ENCODE measurements at regions not wholly inside any gene's neighbourhood (a gene's known extent, or its start where the extent isn't known, plus 50 kb on each side); places are given as distances from the start of the nearest gene placed in this dataset.

DNA sequence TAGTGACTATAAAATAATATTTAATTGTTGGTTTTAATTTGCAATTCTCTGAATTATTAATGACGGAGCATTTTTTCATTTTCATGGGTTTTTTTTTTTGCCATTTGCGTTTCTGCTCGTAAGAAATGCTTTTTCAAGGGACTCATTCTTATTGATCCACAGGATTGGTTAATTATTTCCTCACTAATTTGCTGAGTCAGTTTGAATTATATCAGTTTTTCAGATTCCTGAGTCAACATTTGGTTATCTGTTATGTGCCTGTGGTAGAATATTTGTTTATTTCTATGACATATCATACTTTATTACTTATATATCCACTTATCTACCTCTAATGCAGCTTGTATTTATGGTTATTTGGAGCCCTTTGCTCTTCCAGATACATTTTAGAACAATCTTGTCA, 257.0 kb upstream of the BTBD3 start:
- H3K27ac ChIP-seq, result no peak overlapping the region
- H3K9me3 ChIP-seq, result peaks cover 0 to 8% (median 0%) of the 10 kb centered on the region in 11 donors
- no peak for ATAC-seq
- H3K36me3 ChIP-seq, result no peaks in the 10 kb centered on the region
- TF ChIP-seq, protein P1, sequence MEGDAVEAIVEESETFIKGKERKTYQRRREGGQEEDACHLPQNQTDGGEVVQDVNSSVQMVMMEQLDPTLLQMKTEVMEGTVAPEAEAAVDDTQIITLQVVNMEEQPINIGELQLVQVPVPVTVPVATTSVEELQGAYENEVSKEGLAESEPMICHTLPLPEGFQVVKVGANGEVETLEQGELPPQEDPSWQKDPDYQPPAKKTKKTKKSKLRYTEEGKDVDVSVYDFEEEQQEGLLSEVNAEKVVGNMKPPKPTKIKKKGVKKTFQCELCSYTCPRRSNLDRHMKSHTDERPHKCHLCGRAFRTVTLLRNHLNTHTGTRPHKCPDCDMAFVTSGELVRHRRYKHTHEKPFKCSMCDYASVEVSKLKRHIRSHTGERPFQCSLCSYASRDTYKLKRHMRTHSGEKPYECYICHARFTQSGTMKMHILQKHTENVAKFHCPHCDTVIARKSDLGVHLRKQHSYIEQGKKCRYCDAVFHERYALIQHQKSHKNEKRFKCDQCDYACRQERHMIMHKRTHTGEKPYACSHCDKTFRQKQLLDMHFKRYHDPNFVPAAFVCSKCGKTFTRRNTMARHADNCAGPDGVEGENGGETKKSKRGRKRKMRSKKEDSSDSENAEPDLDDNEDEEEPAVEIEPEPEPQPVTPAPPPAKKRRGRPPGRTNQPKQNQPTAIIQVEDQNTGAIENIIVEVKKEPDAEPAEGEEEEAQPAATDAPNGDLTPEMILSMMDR (IDR thresholded peaks at IDR 0.05), result no peak
- no peak for DNase-seq
- intact Hi-C loops (cut with DNase I), result no loop called here
- H3K4me3 ChIP-seq, result no peak overlapping the region
- 94% methylated on average over 3 of the region's 3 CpGs for WGBS, 2 donors
- H3K4me1 ChIP-seq, result no peaks in the 10 kb centered on the region
- no peaks in the 10 kb centered on the region for H3K27me3 ChIP-seq

DNA sequence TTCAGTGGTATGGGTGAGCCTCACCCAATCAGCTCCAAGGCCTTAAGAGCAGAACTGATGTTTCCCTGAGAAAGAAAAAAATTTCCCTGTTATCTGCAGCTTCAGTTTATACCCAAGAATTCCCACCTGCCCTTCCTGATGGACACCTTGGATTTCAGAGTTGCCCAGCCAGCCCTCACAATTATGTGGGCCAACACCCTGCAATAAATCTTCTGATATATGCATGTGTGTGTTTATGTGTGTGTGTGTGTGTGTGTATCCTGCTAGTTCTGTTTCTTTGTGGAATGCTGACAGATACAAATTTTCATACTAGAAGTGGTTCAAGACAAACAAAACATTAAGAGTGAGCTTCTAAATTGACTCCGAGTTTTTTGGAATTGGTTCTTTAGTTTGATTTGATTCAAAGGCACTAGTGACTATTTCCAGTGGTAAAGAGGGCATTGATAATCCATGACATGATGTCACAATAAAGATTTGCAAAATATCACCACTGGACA, 246.6 kb upstream of the BTBD3 start:
- 77 to 90% methylated on average over 1 of the region's 1 CpG for WGBS, 2 donors

DNA sequence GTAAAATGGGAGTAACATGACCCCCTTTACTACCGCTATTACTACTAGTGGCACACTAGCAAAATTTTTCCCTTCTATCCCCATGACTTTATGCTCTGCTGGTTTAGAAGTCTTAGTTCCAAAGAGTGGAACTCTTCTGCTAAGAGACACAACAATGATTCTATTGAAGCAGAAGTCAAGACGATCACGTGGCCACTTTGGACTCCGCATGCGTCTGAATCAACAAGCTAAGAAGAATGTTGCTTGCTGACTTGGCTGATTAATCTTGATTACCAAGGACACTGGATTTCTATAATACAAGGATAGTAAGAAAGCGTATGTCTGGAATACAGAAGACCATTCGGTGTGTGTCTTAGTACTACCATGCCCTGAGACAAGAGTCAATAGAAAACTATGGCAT, 244.7 kb upstream of the BTBD3 start:
- H3K4me3 ChIP-seq, result no peak overlapping the region
- H3K4me1 ChIP-seq, result peaks cover 0 to 19% (median 4%) of the 10 kb centered on the region in 9 donors
- DNase-seq (no peak), ATAC-seq (no peak)
- H3K27ac ChIP-seq, result no peak overlapping the region
- intact Hi-C loops (cut with DNase I), result loop anchor here in 6 of 10 donors (10.0 kb wide), 4 partner anchors 222 to 1432 kb away; no protein-coding TSS in a partner anchor
- no peaks in the 10 kb centered on the region for H3K9me3 ChIP-seq
- H3K36me3 ChIP-seq, result no peaks in the 10 kb centered on the region
- H3K27me3 ChIP-seq, result peaks cover 0 to 7% (median 0%) of the 10 kb centered on the region in 7 donors
- WGBS, 2 donors, result 91 to 94% methylated on average over 7 of the region's 7 CpGs
- TF ChIP-seq, protein P1 (IDR thresholded peaks at IDR 0.05), result no peak

More for the DNA sequence above, 246.6 kb upstream of the BTBD3 start:
- TF ChIP-seq, protein P1 (IDR thresholded peaks at IDR 0.05), result no peak
- H3K4me3 ChIP-seq, result no peak overlapping the region
- no peaks in the 10 kb centered on the region for H3K9me3 ChIP-seq
- no peak for ATAC-seq
- H3K27me3 ChIP-seq, result peaks cover 0 to 7% (median 0%) of the 10 kb centered on the region in 7 donors
- intact Hi-C loops (cut with DNase I), result loop anchor here in 6 of 10 donors (10.0 kb wide), 4 partner anchors 224 to 1434 kb away; no protein-coding TSS in a partner anchor
- no peaks in the 10 kb centered on the region for H3K36me3 ChIP-seq
- H3K27ac ChIP-seq, result no peak overlapping the region
- peaks cover 0 to 4% (median 0%) of the 10 kb centered on the region in 9 donors for H3K4me1 ChIP-seq
- DNase-seq, result no peak

DNA sequence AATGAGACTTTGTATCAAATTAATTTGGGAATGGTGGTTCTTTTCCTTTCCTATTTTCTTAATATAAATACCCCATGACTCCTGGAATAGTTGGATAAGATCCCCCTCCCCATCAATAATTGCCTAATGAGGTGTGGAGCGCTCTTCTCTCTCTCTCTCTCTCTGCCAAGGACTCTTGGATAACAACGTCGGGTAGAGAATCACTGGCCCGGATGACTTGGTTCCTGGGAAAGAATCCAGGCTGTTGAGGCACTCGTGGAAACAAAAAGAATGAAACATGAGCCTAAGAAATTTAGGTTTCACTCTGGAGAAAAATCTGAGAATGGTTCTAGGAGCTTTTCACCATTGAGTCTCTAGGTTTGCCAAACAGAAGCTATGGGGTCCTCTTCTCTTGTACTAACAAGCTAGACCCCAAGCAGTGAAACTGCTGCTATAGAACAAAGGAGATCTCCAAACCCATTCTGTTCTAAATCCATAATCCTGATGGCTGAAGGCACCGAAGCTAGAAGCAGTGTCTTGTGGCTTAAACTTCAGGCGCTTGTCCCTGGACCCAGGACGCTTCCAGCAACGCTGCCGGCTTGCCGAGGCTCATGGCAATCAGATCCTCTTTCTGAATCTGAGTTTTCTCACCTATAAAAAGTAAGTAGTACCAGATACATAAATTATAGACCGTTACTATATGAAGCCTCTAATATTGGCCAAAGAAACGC, 241.6 kb upstream of the BTBD3 start:
- intact Hi-C loops (cut with DNase I), result loop anchor here in 7 of 10 donors (2.0 to 10.0 kb wide), 6 partner anchors 219 to 1429 kb away; no protein-coding TSS in a partner anchor
- H3K4me3 ChIP-seq, result peak overlapping the region in 1 of 10 donors; percentile 23
- peak overlapping the region in 3 of 10 donors; percentile 11 to 41 (median 19) for H3K27ac ChIP-seq
- WGBS, 2 donors, result 52 to 54% methylated on average over 13 of the region's 13 CpGs
- no peak for DNase-seq
- peak in 2 of 8 donors; percentile 19 to 34 for ATAC-seq
- peaks cover 0 to 19% (median 4%) of the 10 kb centered on the region in 9 donors for H3K4me1 ChIP-seq
- peaks cover 0 to 7% (median 0%) of the 10 kb centered on the region in 7 donors for H3K27me3 ChIP-seq
- H3K36me3 ChIP-seq, result no peaks in the 10 kb centered on the region
- TF ChIP-seq, protein P1 (IDR thresholded peaks at IDR 0.05), result no peak
- no peaks in the 10 kb centered on the region for H3K9me3 ChIP-seq
